DOHH2 (cell line): ENCODE measurements at regions not wholly inside any gene's neighbourhood (a gene's known extent, or its start where the extent isn't known, plus 50 kb on each side); places are given as distances from the start of the nearest gene placed in this dataset.

ENCODE experiments used
- H3F3A ChIP-seq: fragments of 200-600 bp; sonication (generic), shearing (Covaris generic); 2 replicates; pipeline ENCODE4 v1.6.0; 2016; ENCODE audit warnings: antibody characterized with exemption, mild to moderate bottlenecking; ENCODE audit not compliant: control insufficient read depth, insufficient read depth
- H3K27ac ChIP-seq: fragments of 200-600 bp; sonication (generic); 2 replicates; pipeline ENCODE4 v1.5.1; 2014; ENCODE audit warnings: low read depth, mild to moderate bottlenecking, low read length, moderate library complexity
- H3K27me3 ChIP-seq: fragments of 200-600 bp; sonication (generic); 2 replicates; pipeline ENCODE4 v1.6.1; 2014; ENCODE audit warnings: mild to moderate bottlenecking, low read length, mixed read lengths; ENCODE audit not compliant: control insufficient read depth
- H3K36me3 ChIP-seq: fragments of 200-600 bp; sonication (generic); 2 replicates; pipeline ENCODE4 v1.6.1; 2014; ENCODE audit warnings: mild to moderate bottlenecking, low read length, moderate library complexity, mixed read lengths; ENCODE audit not compliant: control insufficient read depth
- H3K4me1 ChIP-seq: fragments of 200-600 bp; sonication (generic); 2 replicates; pipeline ENCODE4 v1.6.1; 2014; ENCODE audit warnings: mild to moderate bottlenecking, low read length, mixed read lengths; ENCODE audit not compliant: control insufficient read depth
- H3K4me2 ChIP-seq: fragments of 200-600 bp; sonication (generic); 2 replicates; pipeline ENCODE4 v1.6.0; 2014; ENCODE audit warnings: mild to moderate bottlenecking, low read length, moderate library complexity
- H3K4me3 ChIP-seq: fragments of 200-600 bp; sonication (generic); 2 replicates; pipeline ENCODE4 v1.5.1; 2014; ENCODE audit warnings: mild to moderate bottlenecking, low read length, mixed read lengths
- H3K79me2 ChIP-seq: fragments of 200-600 bp; sonication (generic); 2 replicates; pipeline ENCODE4 v1.6.1; 2014; ENCODE audit warnings: mild to moderate bottlenecking, low read length, mixed read lengths; ENCODE audit not compliant: control insufficient read depth
- H3K9me2 ChIP-seq: fragments of 200-600 bp; sonication (generic); replicated peaks from 2 replicates; pipeline ENCODE4 v1.6.1; 2014; ENCODE audit warnings: mild to moderate bottlenecking, low read length, mixed read lengths; ENCODE audit not compliant: control insufficient read depth
- H3K9me3 ChIP-seq: fragments of 200-600 bp; sonication (generic); 2 replicates; pipeline ENCODE4 v1.6.1; 2014; ENCODE audit warnings: antibody characterized with exemption, low read length, mixed read lengths; ENCODE audit not compliant: control insufficient read depth, insufficient read depth
- H4K20me1 ChIP-seq: fragments of 200-600 bp; sonication (generic); 2 replicates; pipeline ENCODE4 v1.6.0; 2014; ENCODE audit warnings: low read depth, mild to moderate bottlenecking, antibody characterized with exemption, low read length, moderate library complexity; ENCODE audit not compliant: control insufficient read depth, insufficient read depth
- EZH2phosphoT487 ChIP-seq: fragments of 200-600 bp; sonication (generic); IDR thresholded peaks from 2 replicates; pipeline ENCODE4 v1.6.1; 2017; ENCODE audit warnings: borderline replicate concordance, mild to moderate bottlenecking, antibody characterized with exemption, low read length, moderate library complexity, mixed read lengths
- TF ChIP-seq, protein P1 (sequence below): fragments of 200-600 bp; sonication (generic); IDR thresholded peaks from one replicate; pipeline ENCODE4 v1.5.1; 2014; ENCODE audit warnings: antibody characterized with exemption, mild to moderate bottlenecking, low read depth, low read length; ENCODE audit not compliant: poor library complexity, severe bottlenecking

DNA sequence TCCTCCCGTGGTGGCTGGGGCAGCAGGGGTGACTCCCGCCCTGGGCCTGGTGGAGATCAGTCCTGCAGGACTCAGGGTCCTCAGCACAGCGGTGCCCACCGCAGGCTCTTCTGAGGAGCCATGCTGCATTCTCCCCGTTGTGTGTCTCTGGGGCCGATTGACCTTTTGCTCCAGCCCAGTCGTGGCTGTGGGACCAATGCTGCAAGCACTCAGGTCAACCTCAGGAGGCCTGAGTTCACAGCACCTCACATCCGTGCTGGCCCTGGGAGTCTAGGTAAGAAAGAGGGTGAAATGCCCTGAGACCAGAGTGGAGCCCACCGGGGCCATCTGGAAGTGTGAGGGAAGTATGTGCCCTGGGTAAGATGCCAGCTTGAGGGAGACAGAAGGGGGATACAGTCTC lies 316.1 kb upstream of the B3GAT1 start:
- Histone ChIP-seq H3K27me3 (no peaks in the 10 kb centered on the region), H3K4me2 (no peak overlapping the region), H3F3A (no peaks in the 10 kb centered on the region), H3K36me3 (no peaks in the 10 kb centered on the region), H4K20me1 (no peaks in the 10 kb centered on the region), H3K9me3 (no peaks in the 10 kb centered on the region), H3K9me2 (no peaks in the 10 kb centered on the region), H3K79me2 (no peaks in the 10 kb centered on the region), H3K27ac (no peak overlapping the region), H3K4me1 (no peaks in the 10 kb centered on the region), H3K4me3 (no peak overlapping the region)
- TF ChIP-seq, protein P1, sequence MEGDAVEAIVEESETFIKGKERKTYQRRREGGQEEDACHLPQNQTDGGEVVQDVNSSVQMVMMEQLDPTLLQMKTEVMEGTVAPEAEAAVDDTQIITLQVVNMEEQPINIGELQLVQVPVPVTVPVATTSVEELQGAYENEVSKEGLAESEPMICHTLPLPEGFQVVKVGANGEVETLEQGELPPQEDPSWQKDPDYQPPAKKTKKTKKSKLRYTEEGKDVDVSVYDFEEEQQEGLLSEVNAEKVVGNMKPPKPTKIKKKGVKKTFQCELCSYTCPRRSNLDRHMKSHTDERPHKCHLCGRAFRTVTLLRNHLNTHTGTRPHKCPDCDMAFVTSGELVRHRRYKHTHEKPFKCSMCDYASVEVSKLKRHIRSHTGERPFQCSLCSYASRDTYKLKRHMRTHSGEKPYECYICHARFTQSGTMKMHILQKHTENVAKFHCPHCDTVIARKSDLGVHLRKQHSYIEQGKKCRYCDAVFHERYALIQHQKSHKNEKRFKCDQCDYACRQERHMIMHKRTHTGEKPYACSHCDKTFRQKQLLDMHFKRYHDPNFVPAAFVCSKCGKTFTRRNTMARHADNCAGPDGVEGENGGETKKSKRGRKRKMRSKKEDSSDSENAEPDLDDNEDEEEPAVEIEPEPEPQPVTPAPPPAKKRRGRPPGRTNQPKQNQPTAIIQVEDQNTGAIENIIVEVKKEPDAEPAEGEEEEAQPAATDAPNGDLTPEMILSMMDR, result no peak
- no peak for TF ChIP-seq EZH2phosphoT487

DNA sequence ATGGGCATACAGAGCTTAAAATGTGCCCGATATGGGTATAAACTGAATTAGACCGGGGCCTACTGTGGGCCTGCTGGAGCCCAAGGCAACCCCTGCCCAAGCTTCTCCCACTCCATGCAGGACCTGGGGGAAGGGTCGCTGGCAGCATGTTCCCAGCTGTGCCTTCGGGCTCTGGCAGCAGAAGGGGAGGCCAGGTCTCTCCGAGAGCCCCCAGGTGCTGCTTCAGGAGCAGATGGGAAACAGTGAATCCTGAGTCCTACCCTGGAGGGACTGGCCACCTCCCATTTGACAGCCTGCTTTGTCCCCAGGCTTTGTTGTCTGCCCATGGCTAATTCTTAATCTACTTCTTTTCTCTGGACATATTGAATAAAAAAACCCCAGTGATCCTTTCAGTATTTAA lies 315.6 kb upstream of the B3GAT1 start:
- no peaks in the 10 kb centered on the region for H4K20me1 ChIP-seq

DNA sequence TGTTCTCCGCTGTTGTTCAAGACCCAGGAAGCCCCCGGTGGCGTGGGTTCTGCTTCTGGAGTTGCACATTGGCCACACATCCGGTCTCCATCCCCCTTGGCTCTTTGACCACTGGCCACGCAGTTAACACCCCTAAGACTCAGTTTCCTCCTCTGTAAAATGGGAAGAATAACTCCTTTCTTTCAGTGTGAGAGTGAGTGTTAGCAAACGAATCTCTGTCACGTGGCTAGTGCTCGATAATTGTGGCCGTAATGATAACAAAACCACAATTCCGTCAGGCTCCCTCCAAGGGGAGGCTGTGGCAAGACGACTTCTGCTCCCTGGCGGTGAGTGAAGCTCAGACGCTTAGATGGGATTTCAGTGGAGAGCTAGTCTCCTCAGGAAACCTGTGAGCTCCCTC lies 315.2 kb upstream of the B3GAT1 start:
- no peaks in the 10 kb centered on the region for H3K9me2 ChIP-seq
- TF ChIP-seq, protein P1, result no peak
- TF ChIP-seq EZH2phosphoT487, result no peak
- H3K4me1 ChIP-seq, result no peaks in the 10 kb centered on the region
- H4K20me1 ChIP-seq, result no peaks in the 10 kb centered on the region
- no peaks in the 10 kb centered on the region for H3K27me3 ChIP-seq
- H3K4me2 ChIP-seq, result no peak overlapping the region
- no peak overlapping the region for H3K4me3 ChIP-seq
- no peaks in the 10 kb centered on the region for H3F3A ChIP-seq
- H3K36me3 ChIP-seq, result no peaks in the 10 kb centered on the region
- no peak overlapping the region for H3K27ac ChIP-seq
- H3K9me3 ChIP-seq, result no peaks in the 10 kb centered on the region
- no peaks in the 10 kb centered on the region for H3K79me2 ChIP-seq

More for the DNA sequence above, 315.6 kb upstream of the B3GAT1 start:
- no peaks in the 10 kb centered on the region for H3K79me2 ChIP-seq
- TF ChIP-seq, protein P1, result no peak
- TF ChIP-seq EZH2phosphoT487, result no peak
- H3K4me2 ChIP-seq, result no peak overlapping the region
- no peaks in the 10 kb centered on the region for H3K9me2 ChIP-seq
- H3K27ac ChIP-seq, result no peak overlapping the region
- no peaks in the 10 kb centered on the region for H3K27me3 ChIP-seq
- H3K36me3 ChIP-seq, result no peaks in the 10 kb centered on the region
- no peaks in the 10 kb centered on the region for H3F3A ChIP-seq
- H3K4me3 ChIP-seq, result no peak overlapping the region
- no peaks in the 10 kb centered on the region for H3K4me1 ChIP-seq
- H3K9me3 ChIP-seq, result no peaks in the 10 kb centered on the region
